PC-9 (cell line): ENCODE measurements at regions not wholly inside any gene's neighbourhood (a gene's known extent, or its start where the extent isn't known, plus 50 kb on each side); places are given as distances from the start of the nearest gene placed in this dataset.

Experiments
- CTCF ChIP-seq: fragments of 200-600 bp; sonication (generic); conservative IDR thresholded peaks from 2 replicates; pipeline ENCODE4 v1.6.1; 2017; ENCODE audit warnings: mixed run types, antibody characterized with exemption, mild to moderate bottlenecking, moderate library complexity
- EZH2 ChIP-seq: fragments of 200-600 bp; sonication (generic); IDR thresholded peaks from 2 replicates; pipeline ENCODE4 v1.8.0; 2017; ENCODE audit warnings: antibody characterized with exemption, low read depth

DNA sequence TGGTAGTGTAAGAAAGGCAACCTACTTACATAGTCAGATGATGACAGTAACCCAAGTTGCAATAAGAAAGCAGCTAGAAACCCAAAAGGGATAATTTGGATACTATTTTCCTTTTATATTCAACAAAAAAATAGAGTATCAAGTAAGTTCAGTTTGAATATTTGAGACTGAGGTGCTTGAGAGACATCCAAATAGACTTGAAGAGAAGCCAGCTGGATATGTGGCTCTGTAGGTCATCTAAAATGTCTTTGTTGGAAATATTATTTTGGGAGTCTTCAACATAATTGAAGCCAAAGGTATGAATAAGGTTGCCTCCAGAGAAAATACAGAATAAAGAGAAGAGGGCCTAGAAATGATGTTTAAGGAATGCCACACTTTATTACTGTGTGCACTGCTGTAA, 438.2 kb upstream of the DIAPH2 start:
- no peak for TF ChIP-seq CTCF
- TF ChIP-seq EZH2: no peak
